Erythroblast (primary cell): ENCODE measurements at regions not wholly inside any gene's neighbourhood (a gene's known extent, or its start where the extent isn't known, plus 50 kb on each side); places are given as distances from the start of the nearest gene placed in this dataset.

ENCODE experiments used
- GATA1 ChIP-seq: IDR thresholded peaks from 2 replicates; pipeline ENCODE4 v1.6.1; 2011; ENCODE audit warnings: low read depth, mild to moderate bottlenecking, control low read depth, low read length, moderate library complexity
- POLR2A ChIP-seq: IDR thresholded peaks from 2 replicates; pipeline ENCODE4 v1.6.1; 2011; ENCODE audit warnings: mild to moderate bottlenecking, low read length

DNA sequence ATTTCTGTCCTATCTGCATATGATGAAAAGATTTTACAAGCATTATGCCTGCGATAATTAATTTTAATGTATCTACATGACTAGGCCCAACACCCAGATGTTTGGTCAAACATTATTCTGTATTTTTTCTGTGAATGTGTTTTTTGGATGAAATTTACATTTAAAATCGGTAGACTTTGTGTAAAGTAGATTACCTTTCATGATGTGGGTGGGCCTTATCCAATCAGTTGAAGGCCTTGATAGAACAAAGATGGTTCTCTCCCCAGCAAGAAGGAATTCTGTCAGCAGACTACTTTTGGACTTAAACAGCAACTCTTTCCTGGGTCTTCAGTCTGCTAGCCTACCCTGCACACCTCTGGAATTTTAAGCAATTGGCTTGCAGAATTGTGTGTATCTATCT is 844.0 kb downstream of the BRINP3 start:
- TF ChIP-seq POLR2A: no peak
- TF ChIP-seq GATA1: no peak
